ENCODE measurements at regions not wholly inside any gene's neighbourhood (a gene's known extent, or its start where the extent isn't known, plus 50 kb on each side); places are given as distances from the start of the nearest gene placed in this dataset.

GRCh38 chr18:67072791-67073190, 443.7 kb downstream of the DSEL start:
- H3K9me3 ChIP-seq (ENCODE audit: insufficient read depth, low read length): no peaks in the 10 kb centered on the region
- TF ChIP-seq EZH2phosphoT487 (conservative IDR thresholded peaks at IDR 0.05; ENCODE audit: low read length) (no peak), CTCF (IDR thresholded peaks at IDR 0.05; ENCODE audit: insufficient read depth, low read length, poor library complexity, severe bottlenecking) (no peak)
- H3K36me3 ChIP-seq (ENCODE audit: low read length): no peaks in the 10 kb centered on the region
- H3K4me2 ChIP-seq (ENCODE audit: low read depth, low read length, poor library complexity, severe bottlenecking): no peak overlapping the region
- H3K9me2 ChIP-seq (replicated peaks; ENCODE audit: insufficient read depth, low read length): no peaks in the 10 kb centered on the region; the same call in 1 of the 2 replicates
- no peak overlapping the region for H2AFZ ChIP-seq (ENCODE audit: low read depth, low read length, severe bottlenecking)
- no peaks in the 10 kb centered on the region for H3F3A ChIP-seq (ENCODE audit: insufficient read depth)
- no peak overlapping the region for H3K27ac ChIP-seq (ENCODE audit: low read depth, low read length)
- no peaks in the 10 kb centered on the region for H3K27me3 ChIP-seq (ENCODE audit: low read length)
- H3K9ac ChIP-seq (ENCODE audit: low read length): no peak overlapping the region
- no peaks in the 10 kb centered on the region for H3K79me2 ChIP-seq (ENCODE audit: insufficient read depth, low read length)
- H3K4me3 ChIP-seq (ENCODE audit: insufficient read depth, low read length, poor library complexity, severe bottlenecking): no peak overlapping the region
- no peaks in the 10 kb centered on the region for H4K20me1 ChIP-seq (ENCODE audit: low read depth, low read length)

- Histone ChIP-seq H3K9me3 (ENCODE audit: insufficient read depth, low read length) (no peaks in the 10 kb centered on the region), H3K27ac (ENCODE audit: low read depth, low read length) (no peak overlapping the region), H3K27me3 (ENCODE audit: low read length) (no peaks in the 10 kb centered on the region), H3K79me2 (ENCODE audit: insufficient read depth, low read length) (no peaks in the 10 kb centered on the region), H3K4me3 (ENCODE audit: insufficient read depth, low read length, poor library complexity, severe bottlenecking) (no peak overlapping the region), H2AFZ (ENCODE audit: low read depth, low read length, severe bottlenecking) (no peak overlapping the region), H3F3A (ENCODE audit: insufficient read depth) (no peaks in the 10 kb centered on the region), H4K20me1 (ENCODE audit: low read depth, low read length) (no peaks in the 10 kb centered on the region), H3K9ac (ENCODE audit: low read length) (no peak overlapping the region), H3K4me2 (ENCODE audit: low read depth, low read length, poor library complexity, severe bottlenecking) (no peak overlapping the region), H3K9me2 (replicated peaks; ENCODE audit: insufficient read depth, low read length) (no peaks in the 10 kb centered on the region), H3K36me3 (ENCODE audit: low read length) (no peaks in the 10 kb centered on the region)
- TF ChIP-seq CTCF (IDR thresholded peaks at IDR 0.05; ENCODE audit: insufficient read depth, low read length, poor library complexity, severe bottlenecking) (no peak), EZH2phosphoT487 (conservative IDR thresholded peaks at IDR 0.05; ENCODE audit: low read length) (no peak)
Observed at GRCh38 chr18:67068608-67069007, 447.9 kb downstream of the DSEL start.

GRCh38 chr18:67047334-67047733, 443.4 kb upstream of the CDH19 start:
- no peak overlapping the region for H3K4me3 ChIP-seq (ENCODE audit: insufficient read depth, low read length, poor library complexity, severe bottlenecking)
- H3K36me3 ChIP-seq (ENCODE audit: low read length): no peaks in the 10 kb centered on the region
- H3K9me2 ChIP-seq (replicated peaks; ENCODE audit: insufficient read depth, low read length): no peaks in the 10 kb centered on the region
- no peaks in the 10 kb centered on the region for H4K20me1 ChIP-seq (ENCODE audit: low read depth, low read length)
- H2AFZ ChIP-seq (ENCODE audit: low read depth, low read length, severe bottlenecking): no peak overlapping the region
- no peak overlapping the region for H3K9ac ChIP-seq (ENCODE audit: low read length)
- no peaks in the 10 kb centered on the region for H3K9me3 ChIP-seq (ENCODE audit: insufficient read depth, low read length)
- no peaks in the 10 kb centered on the region for H3F3A ChIP-seq (ENCODE audit: insufficient read depth)
- no peaks in the 10 kb centered on the region for H3K79me2 ChIP-seq (ENCODE audit: insufficient read depth, low read length)
- no peak overlapping the region for H3K4me2 ChIP-seq (ENCODE audit: low read depth, low read length, poor library complexity, severe bottlenecking)
- no peaks in the 10 kb centered on the region for H3K27me3 ChIP-seq (ENCODE audit: low read length)
- H3K27ac ChIP-seq (ENCODE audit: low read depth, low read length): no peak overlapping the region
- TF ChIP-seq CTCF (IDR thresholded peaks at IDR 0.05; ENCODE audit: insufficient read depth, low read length, poor library complexity, severe bottlenecking) (no peak), EZH2phosphoT487 (conservative IDR thresholded peaks at IDR 0.05; ENCODE audit: low read length) (no peak)

Measured in SU-DHL-6 (cell line).